Heart right ventricle (tissue), 16 donors: ENCODE measurements at regions not wholly inside any gene's neighbourhood (a gene's known extent, or its start where the extent isn't known, plus 50 kb on each side); places are given as distances from the start of the nearest gene placed in this dataset.

Experiments used
- ATAC-seq, 8 donors: fragments of 200-7000 bp; cut with Tn5 transposase; one replicate each; pipeline ENCODE4 v1.9.1; 2020; ENCODE audit warnings: mild to moderate bottlenecking in 8 of 8, moderate library complexity in 8 of 8, moderate number of reproducible peaks in 1 of 8
- DNase-seq, 2 donors: peaks; one replicate each; pipeline ENCODE4 v3.0.0-alpha.2; 2020
- H3K27ac ChIP-seq, 10 donors: fragments of 200-600 bp; sonication (generic) in 2 of 10; one replicate each; pipeline versions ENCODE4 v1.5.0 to v1.8.0; 2020 to 2022; ENCODE audit warnings: mild to moderate bottlenecking in 3 of 10
- H3K27me3 ChIP-seq, 7 donors: fragments of 200-600 bp; one replicate each; pipeline ENCODE4 v1.8.0; 2021 to 2022; ENCODE audit warnings: mild to moderate bottlenecking in 2 of 7
- H3K36me3 ChIP-seq, 9 donors: fragments of 200-600 bp; sonication (generic) in 1 of 9; one replicate each; pipeline versions ENCODE4 v1.5.0 to v1.8.0; 2020 to 2022; ENCODE audit warnings: mild to moderate bottlenecking in 2 of 9
- H3K4me1 ChIP-seq, 9 donors: fragments of 200-600 bp; sonication (generic) in 1 of 9; one replicate each; pipeline versions ENCODE4 v1.5.0 to v1.8.0; 2020 to 2022; ENCODE audit warnings: mild to moderate bottlenecking in 4 of 9
- H3K4me3 ChIP-seq, 10 donors: fragments of 200-600 bp; sonication (generic) in 2 of 10; one replicate each; pipeline versions ENCODE4 v1.5.0 to v1.8.0; 2020 to 2022; ENCODE audit warnings: mild to moderate bottlenecking in 7 of 10, moderate library complexity in 2 of 10
- H3K9me3 ChIP-seq, 11 donors: fragments of 200-600 bp in 10 of 11; sonication (generic) in 2 of 11; one replicate each; pipeline versions ENCODE4 v1.5.0 to v1.8.0; 2013 to 2022; ENCODE audit warnings: mild to moderate bottlenecking in 2 of 11, control low read depth in 1 of 11, moderate library complexity in 1 of 11
- CTCF ChIP-seq, 9 donors: fragments of 200-600 bp; sonication (generic) in 2 of 9; IDR thresholded peaks; one replicate each; pipeline versions ENCODE4 v1.5.0 to v1.8.0; 2021 to 2022; ENCODE audit warnings: antibody characterized with exemption in 9 of 9, mild to moderate bottlenecking in 5 of 9, moderate library complexity in 1 of 9
- WGBS, 2 donors: extraction: QIAGEN DNeasy Blood & Tissue Kit; methylation state at CpG; one replicate each; pipeline ENCODE4 v1.1.7; 2013; ENCODE audit warnings: inconsistent platforms in 1 of 2; 5-methylcytosine and 5-hydroxymethylcytosine counted together
- intact Hi-C, 10 donors: fragments of 100-400 bp; cut with DNase I; formaldehyde crosslinking; loops; one replicate each; pipeline versions ENCODE4 v1.11.1 to v1.14.2; 2022
- donor health status: Arrhythmogenic right ventricular cardiomyopathy.
- donor health status: ischemic (EF 13 %, LVEDD 7.1; RV severe dilation, severe dysfunction).
- donor health status: healthy with polysubstance abuse.
- donor health status: DM: no; HTN: yes; CAD: no.
- donor health status: DM: no; HTN: no; CAD: no.
- donor health status: ischemic (EF 25% LVEDD 6.9; RV normal size, moderate dysfunction).
- donor health status: ischemic (EF 25% LVEDD 5.7; RV mildly dilated, moderate dysfunction).
- donor health status: healthy.
- donor health status: DM: yes; HTN: yes; CAD: no.
- donor health status: Ischemic cardiomyopathy.
- donor health status: ischemic (EF 35%, LVEDD 5.7; RV mildly dilated, moderate dysfunction).
- donor health status: nonischemic (EF 11% LVEDD 7.7; RV severe dilation, severe dysfunction).
- donor health status: DM: yes; HTN: yes; CAD: no.
- donor health status: PGD.
- donor health status: ischemic (EF 29% LVEDD 5.4; RV normal size, mild dysfunction).
- donor health status: nonischemic (EF 23%, LVEDD 6.1; RV moderate dilation, normal function).

- Histone ChIP-seq H3K36me3 (no peaks in the 10 kb centered on the region), H3K9me3 (peaks cover 0 to 8% (median 4%) of the 10 kb centered on the region in 11 donors), H3K27ac (no peak overlapping the region), H3K27me3 (no peaks in the 10 kb centered on the region), H3K4me1 (no peaks in the 10 kb centered on the region), H3K4me3 (no peak overlapping the region)
- TF ChIP-seq CTCF (IDR thresholded peaks at IDR 0.05) = no peak
- WGBS, 2 donors = 95 to 98% methylated on average over 1 of the region's 1 CpG
- DNase-seq (no peak), ATAC-seq (no peak)
- intact Hi-C loops = no loop called here
Observed at GRCh38 chr1:56045477-56045876, 533.9 kb downstream of the PLPP3 start.

- no peaks in the 10 kb centered on the region for H3K4me1 ChIP-seq
- H3K27ac ChIP-seq = no peak overlapping the region
- ATAC-seq = no peak
- DNase-seq = no peak
- H3K27me3 ChIP-seq = no peaks in the 10 kb centered on the region
- H3K4me3 ChIP-seq = no peak overlapping the region
- peaks cover 0 to 4% (median under 1%) of the 10 kb centered on the region in 11 donors for H3K9me3 ChIP-seq
- intact Hi-C loops = no loop called here
- WGBS, 2 donors = 71 to 78% methylated on average over 3 of the region's 3 CpGs
- TF ChIP-seq CTCF (IDR thresholded peaks at IDR 0.05) = no peak
- no peaks in the 10 kb centered on the region for H3K36me3 ChIP-seq
Observed at GRCh38 chr1:56045062-56045461, 534.3 kb downstream of the PLPP3 start.

GRCh38 chr1:56036479-56036878, 542.9 kb downstream of the PLPP3 start:
- intact Hi-C loops = no loop called here
- Histone ChIP-seq H3K4me1 (peaks cover 0 to 34% (median 16%) of the 10 kb centered on the region in 9 donors), H3K27me3 (no peaks in the 10 kb centered on the region), H3K36me3 (no peaks in the 10 kb centered on the region), H3K4me3 (no peak overlapping the region), H3K27ac (no peak overlapping the region), H3K9me3 (no peaks in the 10 kb centered on the region)
- no peak for ATAC-seq
- DNase-seq = no peak
- TF ChIP-seq CTCF (IDR thresholded peaks at IDR 0.05) = no peak

- Histone ChIP-seq H3K9me3 (no peaks in the 10 kb centered on the region), H3K4me1 (peaks cover 0 to 34% (median 16%) of the 10 kb centered on the region in 9 donors), H3K27ac (no peak overlapping the region), H3K36me3 (no peaks in the 10 kb centered on the region), H3K4me3 (no peak overlapping the region), H3K27me3 (no peaks in the 10 kb centered on the region)
- no peak for TF ChIP-seq CTCF (IDR thresholded peaks at IDR 0.05)
- WGBS, 2 donors = 82 to 91% methylated on average over 2 of the region's 2 CpGs
- DNase-seq = peak in 1 of 2 donors; percentile 11
- peak; percentile 27 to 83 (median 59) for ATAC-seq
- intact Hi-C loops = no loop called here
Observed at GRCh38 chr1:56034847-56035481, 544.4 kb downstream of the PLPP3 start.
